NCI-H2107 treated with DMSO at 0.1 percent for 48 hours (cell line): ENCODE measurements at regions not wholly inside any gene's neighbourhood (a gene's known extent, or its start where the extent isn't known, plus 50 kb on each side); places are given as distances from the start of the nearest gene placed in this dataset.

Source experiments
- DNase-seq: peaks from one replicate; lab custom pipeline; 2025; ENCODE audit not compliant: unreplicated experiment; lab: John Stamatoyannopoulos, UW

GRCh38 chr6:168837254-168838036 is 396.5 kb downstream of the SMOC2 start:
- peak; percentile 89 for DNase-seq

- no peak for DNase-seq
Observed at GRCh38 chr6:168835991-168836390, 395.0 kb downstream of the SMOC2 start.

- DNase-seq: no peak
Observed at GRCh38 chr6:168834801-168835200, 393.8 kb downstream of the SMOC2 start.

- no peak for DNase-seq
Observed at GRCh38 chr6:168834042-168834587, 393.1 kb downstream of the SMOC2 start.

GRCh38 chr6:168828800-168829199 is 387.8 kb downstream of the SMOC2 start:
- no peak for DNase-seq

- no peak for DNase-seq
Observed at GRCh38 chr6:168828035-168828434, 387.1 kb downstream of the SMOC2 start.

- no peak for DNase-seq
Observed at GRCh38 chr6:168827586-168827871, 386.5 kb downstream of the SMOC2 start.

- DNase-seq: peak; percentile 82
Observed at GRCh38 chr6:168826726-168827585, 386.0 kb downstream of the SMOC2 start.

- DNase-seq: no peak
Observed at GRCh38 chr6:168826078-168826390, 385.1 kb downstream of the SMOC2 start.

GRCh38 chr6:168825226-168826077 is 384.5 kb downstream of the SMOC2 start:
- DNase-seq: no peak

- no peak for DNase-seq
Observed at GRCh38 chr6:168823397-168824212, 382.6 kb downstream of the SMOC2 start.

- no peak for DNase-seq
Observed at GRCh38 chr6:168822376-168822775, 381.4 kb downstream of the SMOC2 start.

GRCh38 chr6:168819546-168819945 is 378.6 kb downstream of the SMOC2 start:
- DNase-seq: no peak

GRCh38 chr6:168817558-168818159 is 376.7 kb downstream of the SMOC2 start:
- no peak for DNase-seq

- DNase-seq: no peak
Observed at GRCh38 chr6:168815229-168815628, 374.2 kb downstream of the SMOC2 start.

- DNase-seq: no peak
Observed at GRCh38 chr6:168808232-168808631, 367.2 kb downstream of the SMOC2 start.

- DNase-seq: no peak
Observed at GRCh38 chr6:168804331-168804730, 363.3 kb downstream of the SMOC2 start.

GRCh38 chr6:168803874-168804273 is 362.9 kb downstream of the SMOC2 start:
- DNase-seq: no peak

GRCh38 chr6:168799067-168799466 is 358.1 kb downstream of the SMOC2 start:
- no peak for DNase-seq

GRCh38 chr6:168796106-168796505 is 355.1 kb downstream of the SMOC2 start:
- DNase-seq: no peak
